GM12878 (cell line): ENCODE measurements at regions not wholly inside any gene's neighbourhood (a gene's known extent, or its start where the extent isn't known, plus 50 kb on each side); places are given as distances from the start of the nearest gene placed in this dataset.

Experiments used
- ATAC-seq: fragments of 200-7000 bp; cut with Tn5 transposase; 3 replicates; pipeline ENCODE4 v1.9.1; 2020; ENCODE audit warnings: mild to moderate bottlenecking, moderate library complexity
- BruUV-seq: library from RNA; stranded (reverse); fragments of 400-500 nt; replicated peaks from 2 replicates; lab custom pipeline; 2021; lab: Mats Ljungman, UMichigan
- CTCF ChIA-PET: fragments of 300-600 bp; sonication (Branson Sonifier 250); formaldehyde crosslinking; extraction: SDS; loops from one replicate; lab custom pipeline; 2021; ENCODE audit warnings: inconsistent platforms; lab: Yijun Ruan, JAX
- POLR2A ChIA-PET: fragments of 350-600 bp; formaldehyde crosslinking; extraction: SDS; loops from one replicate; lab custom pipeline; 2021; ENCODE audit warnings: inconsistent platforms; lab: Charles Lee
- RAD21 ChIA-PET: fragments of 300-600 bp; sonication (Branson Sonifier 250); formaldehyde crosslinking; loops from one replicate; lab custom pipeline; 2023; ENCODE audit warnings: antibody characterized with exemption; ENCODE audit not compliant: unreplicated experiment; lab: Charles Lee
- SMC1A ChIA-PET: fragments of 300-600 bp; sonication (Branson Sonifier 250); formaldehyde crosslinking; loops from one replicate; lab custom pipeline; 2023; ENCODE audit not compliant: unreplicated experiment, uncharacterized antibody; lab: Charles Lee
- DNase-seq: peaks from one replicate; pipeline ENCODE4 v3.0.0-alpha.2; 2011; ENCODE audit warnings: low read depth, low spot score
- FAIRE-seq: peaks from 3 replicates; lab custom pipeline; 2011; peaks lifted over from hg19 to GRCh38; lab: Jason Lieb, UNC
- H2AFZ ChIP-seq: 2 replicates; pipeline ENCODE4 v1.6.0; 2011; ENCODE audit warnings: low read depth, low read length, control low read depth; ENCODE audit not compliant: control insufficient read depth
- H3K27ac ChIP-seq: 2 replicates; pipeline ENCODE4 v1.5.1; 2011; ENCODE audit warnings: control low read depth; ENCODE audit not compliant: control insufficient read depth, insufficient read depth
- H3K27me3 ChIP-seq, 2 experiments: replicated peaks in 1 of 2; 2 replicates each; pipeline versions ENCODE4 v1.6.0 to v1.6.1; 2011; ENCODE audit warnings: low read length in 1 of 2; ENCODE audit not compliant: control insufficient read depth in 2 of 2, insufficient read depth in 2 of 2
- H3K36me3 ChIP-seq, 2 experiments: 2 replicates each; pipeline ENCODE4 v1.5.1; 2011; ENCODE audit warnings: low read length in 1 of 2; ENCODE audit not compliant: control insufficient read depth in 2 of 2, insufficient read depth in 2 of 2
- H3K4me1 ChIP-seq: 2 replicates; pipeline ENCODE4 v1.6.1; 2011; ENCODE audit warnings: mild to moderate bottlenecking, low read length, moderate library complexity, mixed read lengths; ENCODE audit not compliant: control insufficient read depth, insufficient read depth
- H3K4me2 ChIP-seq: 2 replicates; pipeline ENCODE4 v1.6.0; 2011; ENCODE audit warnings: control low read depth; ENCODE audit not compliant: control insufficient read depth, insufficient read depth
- H3K4me3 ChIP-seq: fragments of 200-600 bp; sonication (generic); 2 replicates; pipeline ENCODE4 v1.5.1; 2016
- H3K79me2 ChIP-seq: 2 replicates; pipeline ENCODE4 v1.6.0; 2011; ENCODE audit warnings: low read length; ENCODE audit not compliant: control insufficient read depth, insufficient read depth
- H3K9ac ChIP-seq: 2 replicates; pipeline ENCODE4 v1.8.0; 2011; ENCODE audit warnings: low read length, control low read depth, mixed read lengths; ENCODE audit not compliant: control insufficient read depth, insufficient read depth
- H3K9me3 ChIP-seq: replicated peaks from 3 replicates; pipeline ENCODE4 v1.5.1; 2011; ENCODE audit warnings: mild to moderate bottlenecking, low read length; ENCODE audit not compliant: control insufficient read depth, insufficient read depth
- H4K20me1 ChIP-seq: 2 replicates; pipeline ENCODE4 v1.6.0; 2011; ENCODE audit not compliant: control insufficient read depth, insufficient read depth
- BACH1 ChIP-seq: fragments of 450-650 bp; IDR thresholded peaks from 2 replicates; pipeline ENCODE4 v1.6.1; 2017; ENCODE audit warnings: mild to moderate bottlenecking, borderline replicate concordance
- BHLHE40 ChIP-seq, 2 experiments: fragments of 450-650 bp in 1 of 2; IDR thresholded peaks; 2 replicates each; pipeline ENCODE4 v1.6.1; 2011 to 2017; ENCODE audit warnings: low read depth in 2 of 2, borderline replicate concordance in 1 of 2, improper control_type of control experiment in 1 of 2, low read length in 1 of 2, mild to moderate bottlenecking in 1 of 2
- FOS ChIP-seq: IDR thresholded peaks from 3 replicates; pipeline ENCODE4 v1.6.1; 2011; ENCODE audit warnings: borderline replicate concordance; ENCODE audit not compliant: insufficient read length; ENCODE audit errors: extremely low read depth
- HDAC2 ChIP-seq: fragments of 200-600 bp; sonication (generic); IDR thresholded peaks from 2 replicates; pipeline ENCODE4 v1.6.1; 2017
- MEF2B ChIP-seq: fragments of 450-650 bp; IDR thresholded peaks from 2 replicates; pipeline ENCODE4 v1.6.1; 2018; ENCODE audit warnings: mild to moderate bottlenecking, moderate library complexity; ENCODE audit not compliant: partially characterized antibody, poor library complexity, severe bottlenecking
- MLLT1 ChIP-seq: fragments of 450-650 bp; IDR thresholded peaks from 2 replicates; pipeline ENCODE4 v1.6.1; 2016; ENCODE audit warnings: mild to moderate bottlenecking
- NBN ChIP-seq: fragments of 450-650 bp; IDR thresholded peaks from 2 replicates; pipeline ENCODE4 v1.6.1; 2016
- NR2C1 ChIP-seq: fragments of 450-650 bp; IDR thresholded peaks from 2 replicates; pipeline ENCODE4 v1.6.1; 2017; ENCODE audit warnings: antibody characterized with exemption, mild to moderate bottlenecking, moderate library complexity
- PAX8 ChIP-seq: fragments of 450-650 bp; IDR thresholded peaks from 2 replicates; pipeline ENCODE4 v1.6.1; 2017; ENCODE audit warnings: mild to moderate bottlenecking, moderate library complexity
- POLR2AphosphoS2 ChIP-seq: IDR thresholded peaks from 2 replicates; pipeline ENCODE4 v1.6.1; 2011; ENCODE audit warnings: low read depth, mild to moderate bottlenecking, low read length, improper control_type of control experiment, moderate library complexity
- RAD21 ChIP-seq: IDR thresholded peaks from 2 replicates; pipeline ENCODE4 v1.6.1; 2011; ENCODE audit warnings: mild to moderate bottlenecking, low read depth, low read length, moderate library complexity; ENCODE audit not compliant: insufficient read depth
- RBBP5 ChIP-seq: fragments of 200-600 bp; sonication (generic); conservative IDR thresholded peaks from 2 replicates; pipeline ENCODE4 v1.6.1; 2016
- RCOR1 ChIP-seq: conservative IDR thresholded peaks from 2 replicates; pipeline ENCODE4 v1.6.1; 2012; ENCODE audit warnings: low read depth, low read length, improper control_type of control experiment
- REST ChIP-seq: IDR thresholded peaks from 2 replicates; pipeline ENCODE4 v1.6.1; 2012; ENCODE audit warnings: mild to moderate bottlenecking, low read depth, low read length
- SREBF2 ChIP-seq: IDR thresholded peaks from 2 replicates; pipeline ENCODE4 v1.6.1; 2012; ENCODE audit warnings: mild to moderate bottlenecking, low read length
- ZBED1 ChIP-seq: IDR thresholded peaks from 2 replicates; pipeline ENCODE4 v1.6.1; 2016; ENCODE audit warnings: borderline replicate concordance
- ZNF592 ChIP-seq: fragments of 450-650 bp; IDR thresholded peaks from 2 replicates; pipeline ENCODE4 v1.6.1; 2017; ENCODE audit warnings: mild to moderate bottlenecking, moderate library complexity
- ZZZ3 ChIP-seq: IDR thresholded peaks from 2 replicates; pipeline ENCODE4 v1.6.1; 2011; ENCODE audit warnings: low read depth; ENCODE audit not compliant: control insufficient read depth, insufficient read length
- WGBS: methylation state at CpG from one replicate; pipeline ENCODE4 v1.1.6; 2016; ENCODE audit warnings: low lambda C conversion rate; ENCODE audit not compliant: insufficient replicate concordance, insufficient coverage; ENCODE audit errors: missing lambda C conversion rate; 5-methylcytosine and 5-hydroxymethylcytosine counted together
- in situ Hi-C: fragments of 300-500 bp; cut with MboI; formaldehyde crosslinking; loops from 9 replicates; pipeline ENCODE4 v1.14.3; 2018; ENCODE audit warnings: mixed read lengths
- intact Hi-C: fragments of 100-400 bp; cut with micrococcal nuclease; formaldehyde crosslinking; loops from one replicate; pipeline ENCODE4 v1.14.2; 2022; ENCODE audit not compliant: unreplicated experiment

GRCh38 chr6:164578616-164579015, 730.8 kb downstream of the C6orf118 start:
- ChIA-PET POLR2A (no interaction called here), SMC1A (no interaction called here)
- TF ChIP-seq REST, result no peak
- TF ChIP-seq SREBF2, result no peak
- TF ChIP-seq BACH1, result no peak
- TF ChIP-seq NBN, result no peak
- TF ChIP-seq RCOR1, result no peak
- no peak for TF ChIP-seq ZZZ3
- TF ChIP-seq FOS, result no peak
- no peak for TF ChIP-seq MLLT1
- TF ChIP-seq NR2C1, result no peak
- no peak for TF ChIP-seq PAX8
- TF ChIP-seq POLR2AphosphoS2, result no peak
- TF ChIP-seq RBBP5, result no peak
- TF ChIP-seq MEF2B, result no peak
- no peak for TF ChIP-seq RAD21
- no peak for TF ChIP-seq HDAC2
- no peak for TF ChIP-seq ZBED1
- TF ChIP-seq BHLHE40 (IDR thresholded peaks at IDR 0.05; ENCODE audit: borderline replicate concordance in 1 of 2, low read depth in 2 of 2, low read length in 1 of 2), result no peak
- no peak for TF ChIP-seq ZNF592

More at GRCh38 chr6:164578616-164579015, 730.8 kb downstream of the C6orf118 start:
- FAIRE-seq (no peak), ATAC-seq (no peak), DNase-seq (no peak)
- Histone ChIP-seq H3K27ac (no peak overlapping the region), H2AFZ (no peak overlapping the region), H3K4me3 (no peak overlapping the region), H3K4me1 (no peaks in the 10 kb centered on the region), H3K4me2 (no peak overlapping the region), H3K9me3 (no peaks in the 10 kb centered on the region; the same call in 2 of the 3 replicates), H3K36me3 (no peaks in the 10 kb centered on the region), H4K20me1 (no peaks in the 10 kb centered on the region), H3K9ac (no peak overlapping the region), H3K27me3 (no peaks in the 10 kb centered on the region), H3K79me2 (no peaks in the 10 kb centered on the region)
- BruUV-seq, result no TSS peak
- RAD21 ChIA-PET, result no interaction called here
- CTCF ChIA-PET, result no interaction called here
- 52% methylated on average over 3 of the region's 3 CpGs for WGBS
- intact Hi-C loops, result no loop called here
- in situ Hi-C loops, result no loop called here
